ENCODE measurements at regions not wholly inside any gene's neighbourhood (a gene's known extent, or its start where the extent isn't known, plus 50 kb on each side); places are given as distances from the start of the nearest gene placed in this dataset.
"Not testable (repeated sequence)": the region's sequence is repeated elsewhere in the genome, so short reads cannot be mapped to it uniquely, and the experiment has no call there.

DNA sequence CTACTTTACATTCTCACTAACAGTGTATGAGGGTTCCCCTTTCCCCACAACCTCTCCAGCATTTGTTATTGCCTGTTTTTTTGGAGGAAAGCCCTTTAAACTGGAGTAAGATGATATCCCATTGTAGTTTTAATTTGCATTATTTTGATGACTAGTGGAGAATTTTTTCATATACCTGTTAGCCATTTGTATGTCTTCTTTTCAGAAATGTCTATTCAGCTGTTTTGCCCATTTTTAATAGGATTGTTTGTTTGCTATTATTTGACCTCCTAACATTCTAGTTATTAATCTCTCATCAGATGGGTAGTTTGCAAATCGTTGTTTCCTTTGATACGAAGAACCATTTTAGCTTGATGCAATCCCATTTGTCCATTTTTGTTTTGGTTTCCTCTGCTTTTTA lies 165.0 kb downstream of the GLUL start:
- Mint-ChIP-seq H3K4me3 (ENCODE audit: unreplicated experiment) (no peak overlapping the region), H3K4me1 (ENCODE audit: unreplicated experiment) (peaks cover 12% of the 10 kb centered on the region), H3K27ac (ENCODE audit: unreplicated experiment) (no peak overlapping the region), H3K9me3 (ENCODE audit: unreplicated experiment) (peaks cover 19% of the 10 kb centered on the region), H3K36me3 (ENCODE audit: unreplicated experiment) (peaks cover 4% of the 10 kb centered on the region), H3K27me3 (ENCODE audit: unreplicated experiment) (no peaks in the 10 kb centered on the region)
- TF ChIP-seq CTCF (IDR thresholded peaks at IDR 0.05), result no peak
- DNase-seq (ENCODE audit: extremely low spot score, unreplicated experiment), result no peak

GRCh38 chr1:182225755-182226154 lies 164.2 kb upstream of the ZNF648 start:
- H3K4me1 Mint-ChIP-seq (ENCODE audit: unreplicated experiment), result peaks cover 12% of the 10 kb centered on the region

DNA sequence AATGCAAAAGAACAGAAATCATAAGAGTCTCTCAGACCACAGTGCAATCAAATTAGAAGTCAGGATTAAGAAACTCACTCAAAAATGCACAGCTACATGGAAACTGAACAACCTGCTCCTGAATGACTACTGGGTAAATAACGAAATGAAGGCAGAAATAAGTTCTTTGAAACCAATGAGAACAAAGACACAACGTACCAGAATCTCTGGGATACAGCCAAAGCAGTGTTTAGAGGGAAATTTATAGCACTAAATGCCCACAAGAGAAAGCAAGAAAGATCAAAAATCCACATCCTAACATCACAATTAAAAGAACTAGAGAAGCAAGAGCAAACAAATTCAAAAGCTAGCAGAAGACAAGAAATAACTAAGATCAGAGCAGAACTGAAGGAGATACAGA lies 160.5 kb upstream of the ZNF648 start:
- not testable (repeated sequence) for H3K4me3 Mint-ChIP-seq (ENCODE audit: unreplicated experiment); H3K27ac Mint-ChIP-seq (ENCODE audit: unreplicated experiment); H3K36me3 Mint-ChIP-seq (ENCODE audit: unreplicated experiment); H3K27me3 Mint-ChIP-seq (ENCODE audit: unreplicated experiment); DNase-seq (ENCODE audit: extremely low spot score, unreplicated experiment)
- peaks cover 24% of the 10 kb centered on the region for H3K9me3 Mint-ChIP-seq (ENCODE audit: unreplicated experiment)
- H3K4me1 Mint-ChIP-seq (ENCODE audit: unreplicated experiment), result peaks cover 14% of the 10 kb centered on the region

More at GRCh38 chr1:182225755-182226154, 164.2 kb upstream of the ZNF648 start:
- H3K27me3 Mint-ChIP-seq (ENCODE audit: unreplicated experiment); H3K36me3 Mint-ChIP-seq (ENCODE audit: unreplicated experiment); DNase-seq (ENCODE audit: extremely low spot score, unreplicated experiment); H3K4me3 Mint-ChIP-seq (ENCODE audit: unreplicated experiment); H3K27ac Mint-ChIP-seq (ENCODE audit: unreplicated experiment): not testable (repeated sequence)
- peaks cover 19% of the 10 kb centered on the region for H3K9me3 Mint-ChIP-seq (ENCODE audit: unreplicated experiment)

- not testable (repeated sequence) for H3K4me3 Mint-ChIP-seq (ENCODE audit: unreplicated experiment)
- peaks cover 20% of the 10 kb centered on the region for H3K9me3 Mint-ChIP-seq (ENCODE audit: unreplicated experiment)
Observed at GRCh38 chr1:182221367-182221766, 159.9 kb upstream of the ZNF648 start.

GRCh38 chr1:182217967-182218366 lies 156.5 kb upstream of the ZNF648 start:
- TF ChIP-seq CTCF (IDR thresholded peaks at IDR 0.05), result no peak
- Mint-ChIP-seq H3K4me3 (ENCODE audit: unreplicated experiment) (no peak overlapping the region), H3K27ac (ENCODE audit: unreplicated experiment) (peak overlapping the region; percentile 37), H3K4me1 (ENCODE audit: unreplicated experiment) (peaks cover 21% of the 10 kb centered on the region), H3K36me3 (ENCODE audit: unreplicated experiment) (peaks cover 7% of the 10 kb centered on the region), H3K9me3 (ENCODE audit: unreplicated experiment) (peaks cover 15% of the 10 kb centered on the region), H3K27me3 (ENCODE audit: unreplicated experiment) (no peaks in the 10 kb centered on the region)
- no peak for DNase-seq (ENCODE audit: extremely low spot score, unreplicated experiment)

More at GRCh38 chr1:182221367-182221766, 159.9 kb upstream of the ZNF648 start:
- peaks cover 18% of the 10 kb centered on the region for H3K4me1 Mint-ChIP-seq (ENCODE audit: unreplicated experiment)
- not testable (repeated sequence) for H3K36me3 Mint-ChIP-seq (ENCODE audit: unreplicated experiment); H3K27me3 Mint-ChIP-seq (ENCODE audit: unreplicated experiment); H3K27ac Mint-ChIP-seq (ENCODE audit: unreplicated experiment); DNase-seq (ENCODE audit: extremely low spot score, unreplicated experiment)

GRCh38 chr1:182217071-182217470 lies 155.6 kb upstream of the ZNF648 start:
- no peak for DNase-seq (ENCODE audit: extremely low spot score, unreplicated experiment)
- Mint-ChIP-seq H3K9me3 (ENCODE audit: unreplicated experiment) (peaks cover 11% of the 10 kb centered on the region), H3K36me3 (ENCODE audit: unreplicated experiment) (peaks cover 5% of the 10 kb centered on the region), H3K27me3 (ENCODE audit: unreplicated experiment) (no peaks in the 10 kb centered on the region), H3K4me1 (ENCODE audit: unreplicated experiment) (peaks cover 21% of the 10 kb centered on the region), H3K4me3 (ENCODE audit: unreplicated experiment) (no peak overlapping the region), H3K27ac (ENCODE audit: unreplicated experiment) (no peak overlapping the region)
- no peak for TF ChIP-seq CTCF (IDR thresholded peaks at IDR 0.05)

DNA sequence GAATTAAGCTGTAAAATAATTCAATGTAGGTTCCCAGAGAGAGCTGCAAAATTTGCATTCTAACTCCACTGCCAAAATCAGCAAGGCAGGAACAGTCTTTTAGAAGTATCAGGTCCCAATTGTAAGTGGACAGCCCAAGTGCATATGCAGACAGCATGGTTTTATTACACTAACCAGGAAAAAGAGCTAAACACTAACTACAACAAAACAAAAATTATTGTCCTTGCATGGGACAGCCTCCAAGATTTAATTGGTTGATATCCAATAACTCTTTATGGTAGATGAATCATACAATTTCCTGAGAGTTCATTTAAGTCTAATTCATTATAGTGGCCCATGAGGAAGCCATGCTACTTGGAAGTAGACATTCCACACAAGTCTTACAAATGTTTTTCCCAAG lies 154.3 kb upstream of the ZNF648 start:
- peaks cover 21% of the 10 kb centered on the region for H3K4me1 Mint-ChIP-seq (ENCODE audit: unreplicated experiment)
- H3K9me3 Mint-ChIP-seq (ENCODE audit: unreplicated experiment), result peaks cover 6% of the 10 kb centered on the region
- no peaks in the 10 kb centered on the region for H3K27me3 Mint-ChIP-seq (ENCODE audit: unreplicated experiment)
- no peak overlapping the region for H3K27ac Mint-ChIP-seq (ENCODE audit: unreplicated experiment)
- no peak for TF ChIP-seq CTCF (IDR thresholded peaks at IDR 0.05)
- no peak for DNase-seq (ENCODE audit: extremely low spot score, unreplicated experiment)
- peaks cover 3% of the 10 kb centered on the region for H3K36me3 Mint-ChIP-seq (ENCODE audit: unreplicated experiment)
- no peak overlapping the region for H3K4me3 Mint-ChIP-seq (ENCODE audit: unreplicated experiment)

Data from osteocyte (in vitro differentiated cells).